HG03469 (cell line): ENCODE measurements at regions not wholly inside any gene's neighbourhood (a gene's known extent, or its start where the extent isn't known, plus 50 kb on each side); places are given as distances from the start of the nearest gene placed in this dataset.

Experiments used
- ATAC-seq: cut with Tn5 transposase; IDR thresholded peaks from one replicate; pipeline ENCODE4 v1.9.1; 2021; ENCODE audit warnings: mild to moderate bottlenecking, moderate library complexity, moderate number of reproducible peaks; ENCODE audit not compliant: unreplicated experiment

GRCh38 chr2:217691920-217692666, 310.7 kb downstream of the TNS1 start:
- ATAC-seq = no peak

GRCh38 chr2:217691516-217691915, 311.3 kb downstream of the TNS1 start:
- no peak for ATAC-seq

- no peak for ATAC-seq
Measured at GRCh38 chr2:217689053-217689452, 313.7 kb downstream of the TNS1 start.

- no peak for ATAC-seq
Measured at GRCh38 chr2:217688494-217688893, 314.3 kb downstream of the TNS1 start.

- ATAC-seq = no peak
Measured at GRCh38 chr2:217687771-217688170, 315.0 kb downstream of the TNS1 start.

GRCh38 chr2:217685255-217685605, 317.6 kb downstream of the TNS1 start:
- no peak for ATAC-seq

GRCh38 chr2:217684431-217685254, 318.2 kb downstream of the TNS1 start:
- no peak for ATAC-seq

- no peak for ATAC-seq
Measured at GRCh38 chr2:217683106-217683870, 319.5 kb downstream of the TNS1 start.

GRCh38 chr2:217681791-217682190, 321.0 kb downstream of the TNS1 start:
- no peak for ATAC-seq

- no peak for ATAC-seq
Measured at GRCh38 chr2:217680381-217680780, 322.4 kb downstream of the TNS1 start.

GRCh38 chr2:217673627-217674026, 329.2 kb downstream of the TNS1 start:
- ATAC-seq = no peak

- no peak for ATAC-seq
Measured at GRCh38 chr2:217672472-217672871, 330.3 kb downstream of the TNS1 start.

GRCh38 chr2:217671871-217672270, 330.9 kb downstream of the TNS1 start:
- no peak for ATAC-seq

GRCh38 chr2:217671075-217671474, 331.7 kb downstream of the TNS1 start:
- ATAC-seq = no peak

- no peak for ATAC-seq
Measured at GRCh38 chr2:217669831-217670230, 333.0 kb downstream of the TNS1 start.

GRCh38 chr2:217667512-217667911, 335.3 kb downstream of the TNS1 start:
- no peak for ATAC-seq

- no peak for ATAC-seq
Measured at GRCh38 chr2:217667035-217667434, 335.8 kb downstream of the TNS1 start.

- ATAC-seq = no peak
Measured at GRCh38 chr2:217666338-217666737, 336.5 kb downstream of the TNS1 start.

GRCh38 chr2:217664761-217665160, 338.0 kb downstream of the TNS1 start:
- no peak for ATAC-seq

- no peak for ATAC-seq
Measured at GRCh38 chr2:217662984-217663602, 339.7 kb downstream of the TNS1 start.

GRCh38 chr2:217661378-217661777, 341.4 kb downstream of the TNS1 start:
- no peak for ATAC-seq
